ENCODE measurements at regions not wholly inside any gene's neighbourhood (a gene's known extent, or its start where the extent isn't known, plus 50 kb on each side); places are given as distances from the start of the nearest gene placed in this dataset.

- H2BK12ac ChIP-seq (ENCODE audit: low read length): no peak overlapping the region
- WGBS, 2 donors (ENCODE audit: extremely low coverage in 2 of 2, insufficient read length in 2 of 2, insufficient replicate concordance in 1 of 2): no CpG with 5 or more reads among the region's 5 CpGs
- no peak overlapping the region for H3K14ac ChIP-seq (ENCODE audit: low read length)
Measured at GRCh38 chr13:47135800-47136503, 239.1 kb upstream of the HTR2A start.

GRCh38 chr13:47134939-47135489 lies 238.2 kb upstream of the HTR2A start:
- H3K4me3 ChIP-seq (ENCODE audit: low read length in 2 of 2): no peak overlapping the region
- H4K8ac ChIP-seq (ENCODE audit: low read depth, low read length): no peak overlapping the region
- WGBS, 2 donors (ENCODE audit: extremely low coverage in 2 of 2, insufficient read length in 2 of 2, insufficient replicate concordance in 1 of 2): no CpG with 5 or more reads among the region's 9 CpGs
- H2AK5ac ChIP-seq (ENCODE audit: low read depth, low read length): no peak overlapping the region
- H3K36me3 ChIP-seq (replicated peaks in 1 of 2; ENCODE audit: control insufficient read depth in 2 of 2, insufficient read depth in 2 of 2, low read length in 2 of 2): no peaks in the 10 kb centered on the region
- H3K18ac ChIP-seq (ENCODE audit: low read length): no peak overlapping the region
- no peak overlapping the region for H3K4ac ChIP-seq (ENCODE audit: low read length)
- H2BK5ac ChIP-seq (ENCODE audit: low read length): no peak overlapping the region
- no peak overlapping the region for H3K14ac ChIP-seq (ENCODE audit: low read length)
- H2AFZ ChIP-seq (ENCODE audit: low read length): no peak overlapping the region
- no peaks in the 10 kb centered on the region for H3K27me3 ChIP-seq (ENCODE audit: control insufficient read depth in 3 of 3, insufficient read depth in 3 of 3, low read depth in 1 of 3, low read length in 3 of 3)
- H3K79me1 ChIP-seq (ENCODE audit: low read depth, low read length): no peaks in the 10 kb centered on the region
- no peak overlapping the region for H2BK120ac ChIP-seq (ENCODE audit: low read depth, low read length)
- no peak overlapping the region for H3K9ac ChIP-seq (ENCODE audit: low read depth, low read length, poor library complexity)
- H4K91ac ChIP-seq (ENCODE audit: low read depth, low read length, poor library complexity): no peak overlapping the region
- no peak overlapping the region for H2BK15ac ChIP-seq (ENCODE audit: low read length)
- no peak overlapping the region for H3K4me2 ChIP-seq (ENCODE audit: insufficient read depth, low read length, poor library complexity, severe bottlenecking)
- H3K23ac ChIP-seq (ENCODE audit: low read depth, low read length, poor library complexity): no peak overlapping the region
- H3K4me1 ChIP-seq (ENCODE audit: control insufficient read depth in 2 of 2, insufficient read depth in 1 of 2, low read depth in 1 of 2, low read length in 2 of 2): peaks cover 0 to 5% of the 10 kb centered on the region in 2 donors
- no peak for DNase-seq (ENCODE audit: low spot score)
- H2BK12ac ChIP-seq (ENCODE audit: low read length): no peak overlapping the region
- no peak overlapping the region for H3K27ac ChIP-seq (replicated peaks; ENCODE audit: low read length)
- H3K9me3 ChIP-seq (replicated peaks in 1 of 2; ENCODE audit: control insufficient read depth in 2 of 2, insufficient read depth in 1 of 2, low read depth in 1 of 2, low read length in 2 of 2): no peaks in the 10 kb centered on the region

More at GRCh38 chr13:47135800-47136503, 239.1 kb upstream of the HTR2A start:
- H3K79me1 ChIP-seq (ENCODE audit: low read depth, low read length): no peaks in the 10 kb centered on the region
- H3K18ac ChIP-seq (ENCODE audit: low read length): no peak overlapping the region
- no peak overlapping the region for H3K4me3 ChIP-seq (ENCODE audit: low read length in 2 of 2)
- H2AK5ac ChIP-seq (ENCODE audit: low read depth, low read length): no peak overlapping the region
- H3K23ac ChIP-seq (ENCODE audit: low read depth, low read length, poor library complexity): no peak overlapping the region
- no peak overlapping the region for H2BK5ac ChIP-seq (ENCODE audit: low read length)
- no peak overlapping the region for H3K4ac ChIP-seq (ENCODE audit: low read length)
- no peak overlapping the region for H3K27ac ChIP-seq (replicated peaks; ENCODE audit: low read length)
- H4K8ac ChIP-seq (ENCODE audit: low read depth, low read length): no peak overlapping the region
- no peak overlapping the region for H2BK15ac ChIP-seq (ENCODE audit: low read length)
- no peaks in the 10 kb centered on the region for H3K9me3 ChIP-seq (replicated peaks in 1 of 2; ENCODE audit: control insufficient read depth in 2 of 2, insufficient read depth in 1 of 2, low read depth in 1 of 2, low read length in 2 of 2)
- no peaks in the 10 kb centered on the region for H3K36me3 ChIP-seq (replicated peaks in 1 of 2; ENCODE audit: control insufficient read depth in 2 of 2, insufficient read depth in 2 of 2, low read length in 2 of 2)
- H3K4me1 ChIP-seq (ENCODE audit: control insufficient read depth in 2 of 2, insufficient read depth in 1 of 2, low read depth in 1 of 2, low read length in 2 of 2): peaks cover 0 to 5% of the 10 kb centered on the region in 2 donors
- H3K27me3 ChIP-seq (ENCODE audit: control insufficient read depth in 3 of 3, insufficient read depth in 3 of 3, low read depth in 1 of 3, low read length in 3 of 3): no peaks in the 10 kb centered on the region
- H2BK120ac ChIP-seq (ENCODE audit: low read depth, low read length): no peak overlapping the region
- no peak overlapping the region for H2AFZ ChIP-seq (ENCODE audit: low read length)
- no peak overlapping the region for H3K4me2 ChIP-seq (ENCODE audit: insufficient read depth, low read length, poor library complexity, severe bottlenecking)
- no peak for DNase-seq (ENCODE audit: low spot score)
- H3K9ac ChIP-seq (ENCODE audit: low read depth, low read length, poor library complexity): no peak overlapping the region
- H4K91ac ChIP-seq (ENCODE audit: low read depth, low read length, poor library complexity): no peak overlapping the region

GRCh38 chr13:47133011-47133445 lies 236.2 kb upstream of the HTR2A start:
- H2AK5ac ChIP-seq (ENCODE audit: low read depth, low read length): no peak overlapping the region
- no peak overlapping the region for H3K14ac ChIP-seq (ENCODE audit: low read length)
- no peak overlapping the region for H3K9ac ChIP-seq (ENCODE audit: low read depth, low read length, poor library complexity)
- no peaks in the 10 kb centered on the region for H3K36me3 ChIP-seq (replicated peaks in 1 of 2; ENCODE audit: control insufficient read depth in 2 of 2, insufficient read depth in 2 of 2, low read length in 2 of 2)
- H2AFZ ChIP-seq (ENCODE audit: low read length): no peak overlapping the region
- no peak overlapping the region for H2BK5ac ChIP-seq (ENCODE audit: low read length)
- H3K23ac ChIP-seq (ENCODE audit: low read depth, low read length, poor library complexity): no peak overlapping the region
- peaks cover 0 to 5% of the 10 kb centered on the region in 2 donors for H3K4me1 ChIP-seq (ENCODE audit: control insufficient read depth in 2 of 2, insufficient read depth in 1 of 2, low read depth in 1 of 2, low read length in 2 of 2)
- H3K4ac ChIP-seq (ENCODE audit: low read length): no peak overlapping the region
- no peak for DNase-seq (ENCODE audit: low spot score)
- H3K27ac ChIP-seq (replicated peaks; ENCODE audit: low read length): no peak overlapping the region
- H2BK15ac ChIP-seq (ENCODE audit: low read length): no peak overlapping the region
- whole genome bisulfite sequencing, 2 donors (ENCODE audit: extremely low coverage in 2 of 2, insufficient read length in 2 of 2, insufficient replicate concordance in 1 of 2): no CpG with 5 or more reads among the region's 1 CpG
- H3K4me2 ChIP-seq (ENCODE audit: insufficient read depth, low read length, poor library complexity, severe bottlenecking): no peak overlapping the region
- no peaks in the 10 kb centered on the region for H3K9me3 ChIP-seq (replicated peaks in 1 of 2; ENCODE audit: control insufficient read depth in 2 of 2, insufficient read depth in 1 of 2, low read depth in 1 of 2, low read length in 2 of 2)
- no peak overlapping the region for H4K8ac ChIP-seq (ENCODE audit: low read depth, low read length)
- no peak overlapping the region for H2BK120ac ChIP-seq (ENCODE audit: low read depth, low read length)
- no peak overlapping the region for H2BK12ac ChIP-seq (ENCODE audit: low read length)
- H3K79me1 ChIP-seq (ENCODE audit: low read depth, low read length): no peaks in the 10 kb centered on the region
- H4K91ac ChIP-seq (ENCODE audit: low read depth, low read length, poor library complexity): no peak overlapping the region
- H3K27me3 ChIP-seq (ENCODE audit: control insufficient read depth in 3 of 3, insufficient read depth in 3 of 3, low read depth in 1 of 3, low read length in 3 of 3): no peaks in the 10 kb centered on the region
- no peak overlapping the region for H3K18ac ChIP-seq (ENCODE audit: low read length)
- H3K4me3 ChIP-seq (ENCODE audit: low read length in 2 of 2): no peak overlapping the region

GRCh38 chr13:47129461-47129860 lies 232.6 kb upstream of the HTR2A start:
- no peak overlapping the region for H3K27ac ChIP-seq (replicated peaks; ENCODE audit: low read length)
- no peak overlapping the region for H3K23ac ChIP-seq (ENCODE audit: low read depth, low read length, poor library complexity)
- H3K79me1 ChIP-seq (ENCODE audit: low read depth, low read length): no peaks in the 10 kb centered on the region
- no peak overlapping the region for H3K4ac ChIP-seq (ENCODE audit: low read length)
- H2BK120ac ChIP-seq (ENCODE audit: low read depth, low read length): no peak overlapping the region
- no peak overlapping the region for H2BK15ac ChIP-seq (ENCODE audit: low read length)
- H3K27me3 ChIP-seq (ENCODE audit: control insufficient read depth in 3 of 3, insufficient read depth in 3 of 3, low read depth in 1 of 3, low read length in 3 of 3): no peaks in the 10 kb centered on the region
- H2BK5ac ChIP-seq (ENCODE audit: low read length): no peak overlapping the region
- H3K36me3 ChIP-seq (replicated peaks in 1 of 2; ENCODE audit: control insufficient read depth in 2 of 2, insufficient read depth in 2 of 2, low read length in 2 of 2): no peaks in the 10 kb centered on the region
- no peak overlapping the region for H3K9ac ChIP-seq (ENCODE audit: low read depth, low read length, poor library complexity)
- no peak overlapping the region for H4K8ac ChIP-seq (ENCODE audit: low read depth, low read length)
- H4K91ac ChIP-seq (ENCODE audit: low read depth, low read length, poor library complexity): no peak overlapping the region
- H2BK12ac ChIP-seq (ENCODE audit: low read length): no peak overlapping the region
- H3K14ac ChIP-seq (ENCODE audit: low read length): no peak overlapping the region
- H2AFZ ChIP-seq (ENCODE audit: low read length): no peak overlapping the region
- no peak overlapping the region for H3K4me2 ChIP-seq (ENCODE audit: insufficient read depth, low read length, poor library complexity, severe bottlenecking)
- no peak overlapping the region for H3K18ac ChIP-seq (ENCODE audit: low read length)
- no peak overlapping the region for H2AK5ac ChIP-seq (ENCODE audit: low read depth, low read length)
- no peaks in the 10 kb centered on the region for H3K4me1 ChIP-seq (ENCODE audit: control insufficient read depth in 2 of 2, insufficient read depth in 1 of 2, low read depth in 1 of 2, low read length in 2 of 2)
- WGBS, 2 donors (ENCODE audit: extremely low coverage in 2 of 2, insufficient read length in 2 of 2, insufficient replicate concordance in 1 of 2): no CpG with 5 or more reads among the region's 2 CpGs
- H3K9me3 ChIP-seq (replicated peaks in 1 of 2; ENCODE audit: control insufficient read depth in 2 of 2, insufficient read depth in 1 of 2, low read depth in 1 of 2, low read length in 2 of 2): no peaks in the 10 kb centered on the region
- no peak for DNase-seq (ENCODE audit: low spot score)
- H3K4me3 ChIP-seq (ENCODE audit: low read length in 2 of 2): no peak overlapping the region
